GM18508 (cell line): ENCODE measurements at regions not wholly inside any gene's neighbourhood (a gene's known extent, or its start where the extent isn't known, plus 50 kb on each side); places are given as distances from the start of the nearest gene placed in this dataset.
"Not testable (repeated sequence)": the region's sequence is repeated elsewhere in the genome, so short reads cannot be mapped to it uniquely, and the experiment has no call there.

ENCODE experiments used
- ATAC-seq: cut with Tn5 transposase; IDR thresholded peaks from one replicate; pipeline ENCODE4 v1.9.1; 2021; ENCODE audit warnings: moderate number of reproducible peaks; ENCODE audit not compliant: insufficient read depth, unreplicated experiment

DNA sequence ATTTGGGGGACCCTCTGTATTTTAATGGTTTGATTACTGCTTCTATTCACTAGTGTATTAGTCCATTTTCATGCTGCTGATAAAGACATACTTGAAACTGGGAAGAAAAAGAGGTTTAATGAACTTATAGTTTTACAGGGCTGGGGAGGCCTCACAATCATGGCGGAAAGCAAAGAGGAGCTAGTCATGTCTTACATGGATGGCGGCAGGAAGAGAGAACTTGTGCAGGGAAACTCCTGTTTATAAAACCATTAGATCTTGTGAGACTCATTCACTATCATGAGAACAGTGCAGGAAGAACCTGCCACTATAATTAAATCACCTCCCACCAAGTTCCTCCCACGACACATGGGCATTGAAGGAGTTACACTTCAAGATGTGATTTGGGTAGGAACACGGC lies 464.5 kb upstream of the RGS18 start:
- ATAC-seq: no peak

DNA sequence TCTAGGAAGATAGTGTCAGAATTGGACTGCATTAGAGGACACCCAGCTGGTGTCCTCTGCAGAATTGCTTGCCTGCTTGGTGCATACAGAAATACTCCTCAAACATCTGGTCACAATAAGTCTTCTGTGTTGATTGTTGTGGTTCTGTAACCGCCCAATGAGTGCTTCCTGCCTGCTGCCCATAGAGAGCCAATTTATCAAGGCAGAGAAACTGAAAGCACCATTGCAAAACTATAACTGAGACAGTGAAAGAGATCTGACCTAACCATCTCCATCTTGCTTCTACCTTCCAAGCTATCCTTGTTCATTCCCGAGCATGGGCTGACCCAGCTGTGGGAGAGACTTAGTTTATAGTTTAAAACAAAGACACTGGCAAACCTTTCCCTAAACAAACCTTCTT lies 462.4 kb upstream of the RGS18 start:
- ATAC-seq: peak; percentile 66

DNA sequence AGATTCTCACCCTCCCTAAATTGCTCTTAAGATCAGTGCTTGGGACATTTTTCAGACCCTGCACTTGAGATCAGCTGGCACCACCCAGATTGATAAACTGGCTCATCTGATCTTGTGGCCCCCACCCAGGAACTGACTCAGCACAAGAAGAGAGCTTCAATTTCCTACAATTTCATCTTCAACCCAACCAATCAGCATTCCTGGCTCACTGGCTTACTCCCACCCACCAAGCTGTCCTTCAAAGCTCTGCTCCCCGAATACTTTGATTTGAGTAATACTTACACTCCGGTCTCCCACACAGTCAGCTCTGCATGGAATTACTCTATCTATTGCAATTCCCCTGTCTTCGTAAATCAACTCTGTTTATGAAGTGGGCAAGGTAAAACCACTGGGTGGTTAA lies 461.9 kb upstream of the RGS18 start:
- ATAC-seq: no peak

DNA sequence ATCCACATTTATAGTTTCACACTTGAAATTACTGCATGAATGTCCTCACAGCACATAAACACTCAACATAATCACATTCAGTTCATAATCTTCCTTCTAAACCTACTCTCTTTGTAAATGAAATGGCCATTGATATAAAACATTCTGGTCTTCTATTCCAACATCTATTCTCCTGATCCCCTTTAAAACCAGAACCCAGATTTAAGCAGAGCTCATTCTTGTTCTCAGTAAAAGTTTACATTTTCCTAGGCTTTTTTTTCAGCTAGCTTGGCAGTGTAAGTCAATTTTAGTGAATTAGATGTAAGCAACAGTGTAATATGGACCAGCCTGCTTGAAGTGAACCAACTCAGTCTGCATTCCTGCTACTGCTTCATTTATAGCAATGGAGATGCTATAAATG lies 460.7 kb upstream of the RGS18 start:
- ATAC-seq: no peak

DNA sequence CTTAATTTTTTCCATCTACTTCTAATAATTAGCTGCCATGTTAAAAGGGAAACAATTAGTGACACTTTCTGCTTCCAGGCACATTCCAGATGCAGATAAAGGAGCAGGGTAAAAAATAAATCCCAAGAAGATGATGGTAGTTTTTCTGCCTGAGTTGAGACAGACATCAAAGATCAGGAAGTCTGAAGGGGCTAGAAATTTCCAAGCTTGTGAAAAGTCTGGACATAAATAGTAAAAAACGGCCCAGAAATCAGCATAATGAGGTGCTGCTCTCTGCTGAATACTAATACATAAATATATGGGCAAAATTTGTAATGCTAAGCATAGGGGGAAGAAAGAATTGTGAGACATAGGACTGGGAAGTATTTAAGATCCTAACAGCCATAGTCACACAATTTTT lies 460.0 kb upstream of the RGS18 start:
- no peak for ATAC-seq

DNA sequence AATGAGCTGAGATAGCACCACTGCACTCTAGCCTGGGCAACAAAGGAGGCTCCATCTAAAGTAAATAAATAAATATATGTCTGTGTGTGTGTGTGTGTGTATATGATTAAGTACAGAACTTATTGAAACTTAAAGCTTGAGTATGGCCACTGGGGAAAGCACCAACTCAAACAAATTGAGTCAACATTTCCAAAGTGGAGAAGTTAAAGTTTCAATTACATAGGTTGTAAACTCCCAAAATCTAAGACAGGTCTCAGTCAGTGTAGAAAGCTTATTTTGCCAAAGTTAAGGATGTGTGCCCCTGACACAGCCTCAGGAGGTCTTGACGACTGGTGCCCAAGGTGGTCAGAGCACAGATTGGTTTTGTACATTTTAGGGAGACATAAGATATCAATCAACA lies 458.9 kb upstream of the RGS18 start:
- ATAC-seq: no peak

DNA sequence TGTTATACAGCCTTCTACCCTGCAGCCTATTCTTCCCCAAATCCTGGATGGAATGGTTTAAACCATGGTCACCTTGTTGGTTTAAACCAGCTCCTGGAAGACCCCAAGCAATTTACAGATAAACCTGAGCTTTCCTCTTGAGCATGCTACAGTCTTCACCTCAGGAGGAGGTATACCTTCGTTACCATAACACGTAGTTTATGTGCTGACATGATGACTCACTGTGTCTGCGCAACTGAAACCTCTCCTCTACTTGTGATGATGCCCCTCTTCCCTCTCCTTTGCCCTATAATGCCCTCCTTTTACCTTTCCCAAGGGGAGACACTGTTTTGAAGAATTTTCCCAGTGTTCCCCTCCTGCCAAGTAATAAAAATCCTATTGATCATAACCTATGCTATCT lies 457.3 kb upstream of the RGS18 start:
- no peak for ATAC-seq

DNA sequence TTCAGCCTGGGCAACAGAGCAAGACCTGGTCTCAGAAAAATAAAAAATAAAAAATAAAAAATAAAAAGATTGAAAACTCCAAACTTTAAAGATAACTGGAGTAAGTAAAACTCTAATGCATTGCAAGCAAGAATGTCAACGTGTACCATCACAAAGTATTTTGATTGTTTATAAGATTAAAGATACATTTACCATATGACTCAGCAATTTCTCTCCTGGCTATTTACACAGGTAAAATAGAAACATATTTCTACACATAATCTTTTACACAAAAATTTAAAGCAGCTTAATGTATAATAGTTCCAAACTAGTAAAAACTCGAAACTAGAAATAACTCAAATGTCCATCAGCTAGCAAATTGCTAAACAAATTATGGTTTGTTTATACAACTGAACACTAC lies 456.1 kb upstream of the RGS18 start:
- no peak for ATAC-seq

DNA sequence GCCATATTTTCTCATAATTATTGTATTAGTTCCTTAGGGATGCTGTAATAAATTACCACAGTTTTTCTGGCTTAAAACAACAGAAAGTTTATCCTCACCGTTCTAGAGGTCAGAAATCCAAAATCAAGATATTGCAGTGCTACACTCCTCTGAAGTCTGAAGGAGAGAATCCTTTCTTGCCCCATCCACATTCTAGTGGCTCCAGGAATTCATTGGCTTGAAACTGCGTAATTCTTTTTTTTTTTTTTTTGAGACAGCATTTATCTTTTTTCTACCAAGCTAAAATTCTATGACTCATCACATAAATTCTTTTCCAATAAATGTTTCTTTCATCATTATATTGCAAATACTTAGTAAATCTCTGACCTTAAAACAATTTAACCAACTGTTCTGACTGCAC lies 451.0 kb upstream of the RGS18 start:
- no peak for ATAC-seq

DNA sequence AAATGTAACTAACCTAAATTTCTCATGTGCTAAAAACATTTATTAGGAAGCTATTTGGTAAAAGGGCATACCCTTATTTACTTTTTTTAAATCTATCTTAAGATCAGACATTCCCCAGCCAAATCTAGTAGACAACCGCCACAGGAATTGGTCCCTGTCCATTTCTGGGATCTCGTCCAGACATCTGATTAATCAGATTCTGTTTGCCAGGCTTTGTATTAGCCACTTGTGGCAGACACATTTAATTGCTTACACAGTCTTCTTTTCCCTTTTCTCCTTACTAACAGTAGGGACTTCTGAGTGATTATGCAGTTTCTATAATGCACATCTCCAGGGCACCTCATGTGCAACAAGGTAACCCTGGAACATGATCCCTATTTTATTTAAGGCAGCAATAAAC lies 449.0 kb upstream of the RGS18 start:
- ATAC-seq: no peak

DNA sequence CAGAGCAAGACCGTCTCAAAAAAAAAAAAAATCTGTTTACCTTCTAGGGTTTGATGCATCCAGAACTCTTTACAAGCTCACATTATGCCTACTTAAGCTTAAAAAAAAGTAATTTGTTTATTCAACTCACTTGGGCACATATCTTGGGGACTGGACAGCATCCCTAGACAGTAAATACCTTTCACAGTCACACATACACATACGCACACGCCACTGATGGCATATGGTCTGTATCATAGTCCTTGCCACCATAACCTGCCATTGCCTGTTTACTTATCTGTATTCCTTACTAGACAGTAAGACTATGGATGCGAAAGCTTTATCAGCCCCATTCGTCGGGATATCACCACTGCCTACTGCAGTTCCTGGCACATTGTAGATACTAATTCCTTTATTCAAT lies 446.3 kb upstream of the RGS18 start:
- no peak for ATAC-seq

DNA sequence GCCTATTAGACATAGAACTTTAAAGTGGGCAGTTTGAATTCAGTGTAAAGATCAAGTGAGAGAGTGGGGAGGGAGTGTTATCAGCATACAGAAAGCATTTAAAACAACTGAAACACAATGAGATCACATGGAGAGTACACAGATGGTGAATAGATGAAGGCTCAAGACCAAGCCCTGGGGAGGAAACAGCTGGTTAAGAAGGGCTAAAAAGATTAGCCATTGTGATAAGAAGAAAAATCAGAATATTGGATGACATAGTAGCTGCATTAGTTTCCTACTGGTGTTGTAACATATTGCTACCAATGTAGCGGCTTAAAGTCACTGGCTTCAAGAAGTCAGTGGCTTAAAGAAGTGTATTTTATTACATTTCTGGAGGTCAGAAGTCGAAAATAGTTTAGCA lies 443.4 kb upstream of the RGS18 start:
- no peak for ATAC-seq

DNA sequence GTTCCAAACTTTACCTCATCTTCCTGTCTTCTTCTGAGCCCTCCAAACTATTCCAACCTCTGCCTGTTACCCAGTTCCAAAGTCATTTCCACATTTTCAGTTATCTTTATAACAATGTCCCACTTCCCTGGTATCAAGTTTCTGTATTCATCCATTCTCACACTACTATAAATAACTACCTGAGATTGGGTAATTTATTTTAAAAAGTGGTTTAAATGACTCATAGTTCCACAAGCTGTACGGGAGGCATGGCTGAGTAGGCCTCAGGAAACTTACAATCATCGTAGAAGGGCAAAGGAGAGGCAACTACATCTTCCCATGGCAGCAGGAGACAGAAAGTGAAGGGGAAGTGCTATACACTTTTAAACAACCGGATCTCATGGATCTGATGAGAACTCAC lies 428.5 kb upstream of the RGS18 start:
- no peak for ATAC-seq

DNA sequence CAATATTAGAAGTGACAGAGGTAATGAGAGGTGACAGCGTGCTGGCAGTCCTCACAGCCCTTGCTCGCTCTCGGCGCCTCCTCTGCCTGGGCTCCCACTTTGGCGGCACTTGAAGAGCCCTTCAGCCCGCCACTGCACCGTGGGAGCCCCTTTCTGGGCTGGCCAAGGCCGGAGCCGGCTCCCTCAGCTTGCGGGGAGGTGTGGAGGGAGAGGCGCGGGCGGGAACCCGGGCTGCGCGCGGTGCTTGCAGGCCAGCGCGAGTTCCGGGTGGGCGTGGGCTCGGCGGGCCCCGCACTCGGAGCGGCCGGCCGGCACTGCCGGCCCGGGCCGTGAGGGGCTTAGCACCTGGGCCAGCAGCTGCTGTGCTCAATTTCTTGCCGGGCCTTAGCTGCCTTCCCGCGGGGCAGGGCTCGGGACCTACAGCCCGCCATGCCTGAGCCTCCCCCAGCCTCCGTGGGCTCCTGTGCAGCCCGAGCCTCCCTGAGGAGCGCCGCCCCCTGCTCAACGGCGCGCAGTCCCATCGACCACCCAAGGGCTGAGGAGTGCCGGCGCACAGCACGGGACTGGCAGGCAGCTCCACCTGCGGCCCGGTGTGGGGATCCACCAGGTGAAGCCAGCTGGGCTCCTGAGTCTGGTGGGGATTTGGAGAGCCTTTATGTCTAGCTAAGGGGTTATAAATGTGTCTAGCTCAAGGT lies 426.5 kb upstream of the RGS18 start:
- ATAC-seq: not testable (repeated sequence)

DNA sequence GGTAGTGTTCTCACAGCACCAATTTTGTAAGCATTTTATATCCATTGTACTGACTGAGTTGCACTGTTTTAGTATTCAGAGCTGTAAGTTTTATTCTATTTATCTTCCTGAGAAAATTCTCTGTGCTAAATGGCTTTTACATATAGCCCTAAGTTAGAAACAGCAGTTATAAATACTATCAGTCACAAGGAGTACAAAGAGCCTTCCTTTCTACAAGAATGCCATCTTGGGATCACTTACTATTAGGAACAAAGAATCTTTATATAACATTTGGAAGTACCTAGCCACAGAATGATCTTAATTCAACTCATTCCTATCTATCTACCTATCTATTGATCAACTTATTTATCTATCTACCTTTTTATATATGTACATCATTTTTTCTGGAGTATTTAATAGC lies 423.9 kb upstream of the RGS18 start:
- ATAC-seq: no peak

DNA sequence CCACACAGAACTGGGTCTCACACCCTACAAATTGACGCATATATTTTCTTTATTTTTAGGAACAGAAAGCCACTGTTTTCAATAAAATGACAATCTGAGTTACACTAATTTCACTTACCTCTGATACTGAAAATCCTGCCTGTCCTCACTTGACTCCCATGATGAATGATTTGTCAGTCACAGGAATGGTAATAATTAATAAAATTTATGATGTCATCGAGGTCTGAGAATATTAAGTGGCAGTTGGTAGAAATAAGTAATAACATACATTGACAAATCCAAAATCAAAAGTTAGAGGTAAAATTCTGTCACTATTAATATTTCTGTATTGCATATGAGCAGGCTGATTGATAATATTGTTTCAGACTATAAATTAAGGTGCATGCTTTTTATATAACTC lies 418.7 kb upstream of the RGS18 start:
- ATAC-seq: no peak

DNA sequence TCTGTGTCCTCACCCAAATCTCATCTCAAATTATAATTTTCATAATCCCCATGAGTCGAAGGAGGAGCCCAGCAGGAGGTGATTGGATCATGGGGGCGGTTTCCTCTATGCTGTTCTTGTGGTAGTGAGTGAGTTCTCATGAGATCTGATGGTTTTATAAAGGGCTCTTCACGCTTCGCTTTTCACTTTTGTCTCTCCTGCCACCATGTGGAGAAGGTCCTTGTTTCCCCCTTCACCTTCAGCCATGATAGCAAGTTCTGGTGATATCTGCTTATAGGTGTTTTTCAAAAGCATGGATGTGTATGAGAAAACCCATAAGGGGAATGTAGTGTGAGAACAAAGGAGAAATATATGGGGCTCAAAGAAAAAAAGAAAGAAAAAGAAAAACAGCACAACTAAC lies 405.9 kb upstream of the RGS18 start:
- ATAC-seq: no peak

DNA sequence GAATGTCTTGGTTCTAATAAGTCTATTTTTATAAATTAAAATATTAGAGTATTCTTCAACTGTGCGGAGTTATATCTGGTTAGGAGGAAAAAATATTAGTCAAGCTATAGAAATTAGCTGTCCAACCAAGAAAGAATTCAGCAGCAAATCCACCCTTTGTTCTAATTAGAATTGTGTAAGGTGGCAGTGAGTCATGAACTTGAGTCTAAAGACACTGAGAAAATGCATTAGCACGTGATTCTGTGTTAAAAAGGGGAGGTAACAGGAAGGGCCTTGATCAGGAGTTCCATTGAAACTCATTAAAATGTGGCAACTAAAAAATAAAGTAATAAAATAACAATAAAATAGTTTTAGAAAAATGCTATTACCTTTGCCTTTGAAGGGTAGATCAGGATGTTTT lies 398.2 kb upstream of the RGS18 start:
- ATAC-seq: no peak

DNA sequence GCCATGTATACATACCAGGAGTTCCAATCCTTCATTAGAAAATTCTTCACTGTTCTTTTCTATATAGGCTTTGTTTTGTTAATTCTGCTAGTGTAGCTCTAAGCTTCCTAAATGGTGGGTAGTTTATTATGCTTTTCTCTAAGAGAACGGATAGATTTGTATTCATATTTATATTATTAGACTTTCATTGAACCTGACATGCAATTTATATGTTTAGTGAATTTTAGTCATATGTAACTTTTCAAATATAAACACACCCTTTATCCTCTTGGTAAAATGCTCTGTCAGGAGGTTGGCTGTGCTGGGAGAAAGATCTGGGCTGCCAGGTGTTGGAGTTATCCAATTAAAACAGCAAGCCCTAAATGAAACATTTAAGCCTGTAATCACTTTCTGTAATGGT lies 369.7 kb upstream of the RGS18 start:
- no peak for ATAC-seq

DNA sequence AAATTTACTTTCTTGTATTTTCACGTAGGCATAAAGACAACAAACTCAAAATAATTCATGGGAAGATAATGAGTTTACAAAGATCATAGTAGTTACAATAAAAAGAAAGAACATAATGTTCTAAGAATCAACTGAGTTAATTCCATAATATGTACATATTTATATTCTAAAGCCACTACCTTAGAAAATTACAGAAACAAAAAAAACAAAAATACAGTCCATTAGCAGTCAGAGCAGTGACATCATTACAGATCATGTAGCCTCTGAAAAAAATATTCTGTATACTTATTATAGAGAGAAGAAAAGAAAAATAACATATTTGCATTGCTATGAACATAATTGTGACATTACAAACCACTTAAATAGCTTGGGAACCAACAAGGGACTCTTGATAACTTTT lies 360.1 kb upstream of the RGS18 start:
- no peak for ATAC-seq

DNA sequence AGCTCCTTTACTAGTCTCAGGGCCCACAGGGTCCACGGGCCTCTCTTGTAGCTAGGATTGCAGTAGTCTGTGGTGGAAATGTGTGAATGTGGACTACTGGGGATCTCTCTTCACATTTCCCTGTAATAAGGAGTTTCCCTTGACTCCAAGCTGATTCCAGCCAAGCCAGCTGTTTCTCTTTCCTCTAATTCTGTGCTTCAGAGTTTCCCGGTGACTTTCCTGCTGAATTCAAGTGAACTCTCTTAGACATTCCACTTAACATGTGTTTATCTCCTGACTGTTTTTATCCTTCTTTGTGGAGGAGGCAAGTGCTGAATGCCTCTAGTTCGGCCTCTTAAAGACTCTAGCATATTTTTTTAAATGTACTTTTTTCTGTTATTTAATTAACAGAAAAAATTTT lies 354.0 kb upstream of the RGS18 start:
- ATAC-seq: no peak

DNA sequence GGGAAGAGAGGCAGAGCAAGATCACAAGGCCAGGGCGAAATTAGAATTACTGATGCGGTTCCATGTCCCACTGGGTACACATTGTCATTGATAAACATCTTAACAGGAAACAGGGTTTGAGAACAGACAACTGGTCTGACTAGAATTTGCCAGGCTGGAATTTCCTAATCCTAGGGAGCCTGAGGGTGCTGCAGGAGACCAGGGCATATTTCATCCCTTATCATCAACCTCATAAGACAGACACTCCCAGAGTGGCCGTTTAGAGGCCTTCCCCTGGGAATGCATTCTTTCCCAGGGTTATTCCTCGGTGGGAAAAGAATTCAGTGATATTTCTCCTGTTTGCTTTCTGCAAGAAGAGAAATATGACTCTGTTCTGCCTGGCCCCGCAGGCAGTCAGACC lies 344.7 kb upstream of the RGS18 start:
- ATAC-seq: not testable (repeated sequence)

DNA sequence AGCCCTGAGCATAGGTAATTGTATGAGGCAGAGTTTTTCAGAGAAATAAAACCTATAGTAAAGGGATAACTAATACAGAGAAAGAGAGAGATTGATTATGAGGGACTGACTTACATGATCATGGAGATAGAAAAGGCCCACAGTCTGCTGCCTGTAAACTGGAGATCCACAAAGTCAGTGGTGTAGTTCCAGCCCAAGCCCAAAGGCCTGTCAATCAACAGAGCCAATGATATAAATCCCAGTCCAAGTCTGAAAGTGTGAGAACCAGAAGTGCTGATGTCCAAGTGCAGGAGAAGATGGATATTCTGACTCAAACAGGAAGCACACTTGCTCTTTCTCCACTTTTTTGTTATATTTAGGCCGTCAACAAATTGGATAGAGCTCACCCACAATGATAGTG lies 340.1 kb upstream of the RGS18 start:
- no peak for ATAC-seq
